ENCODE measurements at regions not wholly inside any gene's neighbourhood (a gene's known extent, or its start where the extent isn't known, plus 50 kb on each side); places are given as distances from the start of the nearest gene placed in this dataset.

- no peak overlapping the region for H2AFZ ChIP-seq (ENCODE audit: low read length)
- no peaks in the 10 kb centered on the region for H4K20me1 ChIP-seq (ENCODE audit: insufficient read depth, low read length)
- no peaks in the 10 kb centered on the region for H3K27me3 ChIP-seq (ENCODE audit: insufficient read depth, low read length)
- TF ChIP-seq CTCF (IDR thresholded peaks at IDR 0.05; ENCODE audit: extremely low read depth, low read depth, low read length) = no peak
- H3K4me2 ChIP-seq (ENCODE audit: insufficient read depth, low read length) = no peak overlapping the region
- no peaks in the 10 kb centered on the region for H3K4me1 ChIP-seq (ENCODE audit: insufficient read depth, low read length)
- H3K36me3 ChIP-seq (ENCODE audit: insufficient read depth, low read length) = no peaks in the 10 kb centered on the region
- H3K79me2 ChIP-seq (ENCODE audit: insufficient read depth, low read length) = no peaks in the 10 kb centered on the region
- H3K9me3 ChIP-seq (ENCODE audit: low read depth, low read length) = peaks cover 3% of the 10 kb centered on the region
- H3K4me3 ChIP-seq (ENCODE audit: insufficient read depth, low read length) = no peak overlapping the region
- DNase-seq (ENCODE audit: insufficient read length, low spot score, missing footprints) = no peak
- no peak overlapping the region for H3K27ac ChIP-seq (ENCODE audit: low read depth, low read length)
These were observed 978.1 kb downstream of the TMEM182 start for GRCh38 chr2:103739921-103740320.

- Histone ChIP-seq H3K4me2 (ENCODE audit: insufficient read depth, low read length) (no peak overlapping the region), H3K27ac (ENCODE audit: low read depth, low read length) (no peak overlapping the region), H3K9me3 (ENCODE audit: low read depth, low read length) (peaks cover 3% of the 10 kb centered on the region), H3K36me3 (ENCODE audit: insufficient read depth, low read length) (no peaks in the 10 kb centered on the region), H2AFZ (ENCODE audit: low read length) (no peak overlapping the region), H3K4me1 (ENCODE audit: insufficient read depth, low read length) (no peaks in the 10 kb centered on the region), H3K79me2 (ENCODE audit: insufficient read depth, low read length) (no peaks in the 10 kb centered on the region), H3K4me3 (ENCODE audit: insufficient read depth, low read length) (no peak overlapping the region), H4K20me1 (ENCODE audit: insufficient read depth, low read length) (no peaks in the 10 kb centered on the region), H3K27me3 (ENCODE audit: insufficient read depth, low read length) (no peaks in the 10 kb centered on the region)
- DNase-seq (ENCODE audit: insufficient read length, low spot score, missing footprints) = no peak
- TF ChIP-seq CTCF (IDR thresholded peaks at IDR 0.05; ENCODE audit: extremely low read depth, low read depth, low read length) = no peak
These were observed 978.8 kb downstream of the TMEM182 start for GRCh38 chr2:103740631-103741030.

- no peaks in the 10 kb centered on the region for H3K79me2 ChIP-seq (ENCODE audit: insufficient read depth, low read length)
- no peaks in the 10 kb centered on the region for H3K4me1 ChIP-seq (ENCODE audit: insufficient read depth, low read length)
- H3K9me3 ChIP-seq (ENCODE audit: low read depth, low read length) = peaks cover 4% of the 10 kb centered on the region
- no peak overlapping the region for H2AFZ ChIP-seq (ENCODE audit: low read length)
- TF ChIP-seq CTCF (IDR thresholded peaks at IDR 0.05; ENCODE audit: extremely low read depth, low read depth, low read length) = no peak
- no peaks in the 10 kb centered on the region for H4K20me1 ChIP-seq (ENCODE audit: insufficient read depth, low read length)
- no peak overlapping the region for H3K4me3 ChIP-seq (ENCODE audit: insufficient read depth, low read length)
- no peak overlapping the region for H3K27ac ChIP-seq (ENCODE audit: low read depth, low read length)
- no peaks in the 10 kb centered on the region for H3K36me3 ChIP-seq (ENCODE audit: insufficient read depth, low read length)
- H3K27me3 ChIP-seq (ENCODE audit: insufficient read depth, low read length) = no peaks in the 10 kb centered on the region
- no peak for DNase-seq (ENCODE audit: insufficient read length, low spot score, missing footprints)
- H3K4me2 ChIP-seq (ENCODE audit: insufficient read depth, low read length) = no peak overlapping the region
These were observed 981.4 kb downstream of the TMEM182 start for GRCh38 chr2:103743195-103743594.

- H3K4me3 ChIP-seq (ENCODE audit: insufficient read depth, low read length) = no peak overlapping the region
- H3K27ac ChIP-seq (ENCODE audit: low read depth, low read length) = no peak overlapping the region
- H3K27me3 ChIP-seq (ENCODE audit: insufficient read depth, low read length) = no peaks in the 10 kb centered on the region
- no peaks in the 10 kb centered on the region for H3K79me2 ChIP-seq (ENCODE audit: insufficient read depth, low read length)
- H3K4me1 ChIP-seq (ENCODE audit: insufficient read depth, low read length) = no peaks in the 10 kb centered on the region
- H3K36me3 ChIP-seq (ENCODE audit: insufficient read depth, low read length) = no peaks in the 10 kb centered on the region
- no peaks in the 10 kb centered on the region for H4K20me1 ChIP-seq (ENCODE audit: insufficient read depth, low read length)
- no peak overlapping the region for H3K4me2 ChIP-seq (ENCODE audit: insufficient read depth, low read length)
- peaks cover 2% of the 10 kb centered on the region for H3K9me3 ChIP-seq (ENCODE audit: low read depth, low read length)
- H2AFZ ChIP-seq (ENCODE audit: low read length) = no peak overlapping the region
- TF ChIP-seq CTCF (IDR thresholded peaks at IDR 0.05; ENCODE audit: extremely low read depth, low read depth, low read length) = no peak
- DNase-seq (ENCODE audit: insufficient read length, low spot score, missing footprints) = no peak
These were observed 992.7 kb downstream of the TMEM182 start for GRCh38 chr2:103754530-103754929.
